ENCODE measurements at regions not wholly inside any gene's neighbourhood (a gene's known extent, or its start where the extent isn't known, plus 50 kb on each side); places are given as distances from the start of the nearest gene placed in this dataset.

DNA sequence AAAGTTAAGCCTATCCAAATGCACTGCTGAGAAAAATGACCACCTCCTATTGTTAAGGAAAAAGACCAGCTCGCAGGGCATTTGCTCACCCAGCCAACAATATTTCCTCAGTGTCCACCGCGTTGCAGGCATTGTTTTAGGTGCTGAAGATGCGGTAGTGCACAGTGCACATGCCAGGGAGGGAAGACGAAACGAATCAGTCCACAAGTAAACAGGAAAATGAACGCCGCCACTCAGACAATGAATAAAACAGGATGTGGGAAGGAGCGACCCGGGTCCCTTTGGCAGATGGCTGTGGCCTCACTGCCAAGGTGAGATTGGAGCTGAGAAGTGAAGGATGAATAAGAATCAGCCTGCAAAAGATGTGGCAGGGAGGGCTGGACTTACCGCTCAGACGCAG, 249.2 kb downstream of the FOXL1 start:
- no peak for TF ChIP-seq GATA2 (IDR thresholded peaks at IDR 0.05; ENCODE audit: low read depth, low read length)
- TF ChIP-seq GATA3 (IDR thresholded peaks at IDR 0.05; ENCODE audit: low read depth, low read length) = no peak
